Epithelial cell of esophagus (primary cell): ENCODE measurements at regions not wholly inside any gene's neighbourhood (a gene's known extent, or its start where the extent isn't known, plus 50 kb on each side); places are given as distances from the start of the nearest gene placed in this dataset.
A peak's percentile ranks its signal among the peaks of the same experiment; 100 is the strongest.

Source experiments
- DNase-seq: peaks from one replicate; pipeline ENCODE4 v3.0.0; 2010; ENCODE audit warnings: low read depth
- H3K4me3 ChIP-seq: 2 replicates; pipeline ENCODE4 v1.5.1; 2011; ENCODE audit warnings: mild to moderate bottlenecking, low read length, control low read depth
- CTCF ChIP-seq: IDR thresholded peaks from 2 replicates; pipeline ENCODE4 v1.5.1; 2011; ENCODE audit warnings: low read depth, mild to moderate bottlenecking, low read length, control low read depth, inconsistent platforms; ENCODE audit not compliant: insufficient read depth; ENCODE audit errors: missing control alignments

GRCh38 chr14:46596236-46596635, 55.3 kb downstream of the RPL10L start:
- TF ChIP-seq CTCF, result no peak
- H3K4me3 ChIP-seq, result no peak overlapping the region
- no peak for DNase-seq

- no peak for DNase-seq
- no peak overlapping the region for H3K4me3 ChIP-seq
- no peak for TF ChIP-seq CTCF
Measured at GRCh38 chr14:46582826-46583225, 68.8 kb downstream of the RPL10L start.

- peak; percentile 76 for TF ChIP-seq CTCF
- DNase-seq, result peak; percentile 59
Measured at GRCh38 chr14:46581036-46581671, 70.4 kb downstream of the RPL10L start.

GRCh38 chr14:46574978-46575375, 76.6 kb downstream of the RPL10L start:
- TF ChIP-seq CTCF, result no peak
- H3K4me3 ChIP-seq, result no peak overlapping the region
- DNase-seq, result no peak

More at GRCh38 chr14:46581036-46581671, 70.4 kb downstream of the RPL10L start:
- H3K4me3 ChIP-seq, result no peak overlapping the region

GRCh38 chr14:46574221-46574977, 77.2 kb downstream of the RPL10L start:
- TF ChIP-seq CTCF, result no peak
- no peak overlapping the region for H3K4me3 ChIP-seq
- peak; percentile 57 for DNase-seq

GRCh38 chr14:46573498-46573897, 78.1 kb downstream of the RPL10L start:
- no peak for TF ChIP-seq CTCF
- no peak for DNase-seq
- H3K4me3 ChIP-seq, result no peak overlapping the region
